Left renal cortex interstitium (tissue), 4 donors: ENCODE measurements at regions not wholly inside any gene's neighbourhood (a gene's known extent, or its start where the extent isn't known, plus 50 kb on each side); places are given as distances from the start of the nearest gene placed in this dataset.
"Not testable (repeated sequence)": the region's sequence is repeated elsewhere in the genome, so short reads cannot be mapped to it uniquely, and the experiment has no call there.

Experiments used
- DNase-seq, 4 donors: peaks; one replicate each; pipeline ENCODE4 v3.0.0-alpha.2; 2013; ENCODE audit warnings: low read depth in 4 of 4, low spot score in 2 of 4, missing footprints in 1 of 4

- DNase-seq, result no peak
Observed at GRCh38 chr4:29680644-29681043, 1039.5 kb upstream of the PCDH7 start.

GRCh38 chr4:29704059-29704458 lies 1016.1 kb upstream of the PCDH7 start:
- no peak for DNase-seq

- DNase-seq, result no peak
Observed at GRCh38 chr4:29708473-29708872, 1011.7 kb upstream of the PCDH7 start.

DNA sequence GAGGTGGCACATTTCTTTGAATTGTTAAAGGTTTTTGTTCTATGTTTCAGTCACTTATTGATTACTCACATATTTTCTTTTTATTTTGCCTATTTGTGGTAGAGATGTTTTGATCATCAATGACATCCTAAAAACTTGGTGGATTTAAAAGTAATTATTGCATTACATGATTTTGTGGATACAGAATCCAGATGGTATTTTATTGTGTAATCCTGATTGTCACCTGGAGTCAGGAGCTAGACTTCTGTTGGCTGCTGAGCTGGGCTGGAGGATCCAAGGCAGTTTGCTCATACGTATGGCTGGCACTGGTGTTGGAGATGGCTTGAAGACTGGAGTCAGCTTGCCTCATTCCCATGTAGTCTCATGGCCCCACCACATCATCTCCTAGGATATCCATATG lies 1009.6 kb upstream of the PCDH7 start:
- no peak for DNase-seq

DNA sequence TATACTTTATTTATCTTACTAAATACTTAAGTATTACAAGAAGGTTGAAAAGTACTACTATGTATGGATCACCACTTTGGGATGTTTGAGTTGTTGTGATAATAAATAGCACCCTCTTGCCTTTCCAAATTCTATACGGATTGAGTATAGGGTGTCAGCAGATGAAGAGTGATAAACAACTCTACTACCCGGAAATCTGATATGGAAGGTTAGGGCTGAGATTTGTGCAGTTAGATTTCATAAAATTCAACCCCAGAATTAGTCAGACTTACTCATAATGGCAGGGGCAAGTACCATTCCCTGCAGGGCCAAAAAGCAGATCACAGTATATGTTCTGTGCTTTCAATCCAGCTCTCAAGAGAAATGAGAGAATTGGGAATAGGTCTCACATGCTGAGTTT lies 1008.9 kb upstream of the PCDH7 start:
- DNase-seq, result no peak

DNA sequence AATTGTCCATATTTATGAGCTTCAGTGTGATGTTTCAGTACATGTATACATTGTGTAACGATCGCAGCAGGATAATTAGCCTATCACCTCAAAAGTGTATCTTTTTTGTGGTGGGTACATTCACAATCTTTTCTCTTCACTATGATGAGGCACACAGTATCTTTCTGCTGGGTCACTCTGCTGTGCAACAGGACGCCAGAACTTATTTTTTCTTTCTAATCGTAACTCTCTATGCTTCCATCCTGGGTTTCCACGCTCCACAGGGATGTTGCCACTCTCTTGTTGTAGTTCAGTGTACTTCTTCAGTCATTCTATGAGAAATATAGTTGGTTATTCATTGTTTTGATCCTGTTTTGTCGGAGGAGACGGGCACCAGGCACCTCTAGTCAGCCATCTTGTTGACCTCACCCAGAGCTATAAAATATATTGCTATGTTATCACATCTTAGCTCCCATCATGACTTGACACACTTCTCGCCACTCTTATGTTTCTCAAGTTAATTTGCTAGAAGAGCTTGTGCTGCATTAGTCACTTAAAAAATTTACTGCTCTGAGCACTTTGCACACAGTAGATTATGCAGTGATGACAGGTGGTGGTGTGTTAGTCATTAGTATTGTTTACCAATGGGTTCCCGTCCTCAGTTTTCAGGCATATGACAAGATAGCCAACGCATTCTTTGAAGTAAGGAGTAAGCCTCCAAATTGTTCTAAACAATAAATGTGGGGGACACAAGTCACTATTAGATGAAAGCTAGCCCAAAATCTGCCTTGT lies 1002.7 kb upstream of the PCDH7 start:
- DNase-seq, result no peak

DNA sequence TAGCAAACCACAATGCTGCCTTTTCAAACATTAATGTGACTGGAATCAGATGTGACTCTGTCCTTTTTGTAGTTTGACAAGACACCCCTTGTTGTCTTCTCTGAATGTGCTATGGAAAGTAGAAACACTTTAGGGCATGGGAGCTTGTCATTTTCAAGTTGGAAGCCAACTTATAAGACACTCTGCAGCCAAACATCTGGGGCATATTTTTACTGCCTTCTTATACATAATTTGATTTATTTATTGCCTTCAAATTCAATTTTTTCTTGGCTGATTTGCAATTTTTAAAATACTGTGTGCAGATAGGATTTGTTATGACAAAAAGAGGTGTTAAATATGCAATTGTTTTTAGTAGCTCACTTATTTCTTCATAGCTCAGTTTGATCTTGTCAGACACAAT lies 1002.0 kb upstream of the PCDH7 start:
- no peak for DNase-seq

DNA sequence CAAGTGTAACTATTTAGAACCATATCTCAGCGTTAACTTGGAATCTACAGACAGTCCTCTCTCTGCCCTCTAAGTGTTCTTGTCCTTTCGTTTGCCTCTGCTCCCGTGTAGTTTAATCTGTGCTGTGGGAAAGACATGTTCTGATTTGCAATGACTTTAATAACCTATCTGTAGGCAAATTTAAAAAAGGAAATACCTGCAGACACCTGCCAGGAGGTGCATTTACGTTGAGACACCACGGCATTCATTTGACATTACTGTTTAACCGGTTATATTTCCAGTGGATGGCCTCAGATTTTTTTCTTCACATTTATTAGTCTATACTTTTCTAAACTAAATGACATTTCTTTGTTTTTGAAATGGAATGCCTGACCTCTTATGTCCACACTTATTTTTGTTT lies 997.9 kb upstream of the PCDH7 start:
- no peak for DNase-seq

- no peak for DNase-seq
Observed at GRCh38 chr4:29726938-29727337, 993.2 kb upstream of the PCDH7 start.

DNA sequence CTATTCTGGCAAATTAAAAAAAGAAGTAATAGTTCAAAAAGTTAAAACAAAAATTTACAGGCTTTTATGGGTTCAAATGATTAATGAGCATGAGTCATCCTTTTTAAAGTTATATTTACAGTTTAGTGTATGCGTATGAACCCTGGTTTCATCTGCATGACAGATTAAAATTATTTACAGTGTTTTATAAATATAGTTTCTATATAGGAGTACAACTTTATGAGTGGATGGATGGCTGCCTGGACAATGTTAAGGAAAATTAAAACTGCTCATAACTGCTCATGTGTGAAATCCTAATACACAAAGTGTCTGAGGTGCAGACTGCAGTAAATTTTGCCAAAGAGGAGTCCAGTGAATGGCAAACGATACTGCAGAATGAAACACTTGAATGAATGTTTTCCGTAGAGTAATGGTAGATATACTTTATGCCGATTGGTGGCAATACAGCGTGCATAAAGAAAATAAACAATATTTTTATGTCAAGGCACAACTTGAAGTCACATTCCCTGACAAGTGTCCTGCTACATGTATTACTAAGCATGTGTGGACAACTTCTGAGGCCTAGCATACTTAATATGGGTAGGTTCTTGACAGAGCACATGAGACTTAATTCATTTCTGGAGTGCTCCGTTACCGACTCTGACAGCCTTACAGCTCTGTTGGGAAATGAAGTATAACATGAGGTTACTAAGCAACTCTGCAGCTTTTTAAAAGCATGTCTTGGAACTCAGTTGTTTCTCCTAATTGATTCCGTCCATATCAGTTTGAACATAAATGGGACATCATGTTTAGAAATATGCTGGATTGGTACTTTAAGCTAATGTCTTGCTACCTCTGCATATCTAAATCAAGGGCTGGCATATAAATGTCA lies 985.6 kb upstream of the PCDH7 start:
- peak in 2 of 4 donors; percentile 13 to 23 for DNase-seq

DNA sequence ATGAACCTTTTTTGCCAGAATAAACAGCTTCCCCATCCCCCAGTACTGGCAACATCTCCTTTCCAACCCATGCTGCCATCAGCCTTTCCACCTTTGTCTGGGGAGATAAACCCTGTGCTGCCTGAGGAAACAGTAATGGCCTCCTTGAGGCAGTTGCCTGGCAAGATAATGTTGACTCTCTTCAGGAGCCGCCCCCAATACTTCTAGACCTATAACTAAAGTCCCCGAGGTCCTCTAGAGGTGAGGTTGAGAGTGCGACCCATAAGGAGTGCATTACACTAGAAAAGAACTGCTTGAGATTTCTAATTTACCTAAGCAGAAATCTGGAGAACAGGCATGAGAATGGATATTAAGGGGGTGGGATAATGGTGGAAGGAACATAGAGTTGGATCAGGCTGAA lies 963.2 kb upstream of the PCDH7 start:
- DNase-seq, result no peak

GRCh38 chr4:29762151-29762550 lies 958.0 kb upstream of the PCDH7 start:
- no peak for DNase-seq

- no peak for DNase-seq
Observed at GRCh38 chr4:29770627-29771026, 949.5 kb upstream of the PCDH7 start.

GRCh38 chr4:29788123-29788522 lies 932.0 kb upstream of the PCDH7 start:
- not testable (repeated sequence) for DNase-seq

- no peak for DNase-seq
Observed at GRCh38 chr4:29805245-29805644, 914.9 kb upstream of the PCDH7 start.

DNA sequence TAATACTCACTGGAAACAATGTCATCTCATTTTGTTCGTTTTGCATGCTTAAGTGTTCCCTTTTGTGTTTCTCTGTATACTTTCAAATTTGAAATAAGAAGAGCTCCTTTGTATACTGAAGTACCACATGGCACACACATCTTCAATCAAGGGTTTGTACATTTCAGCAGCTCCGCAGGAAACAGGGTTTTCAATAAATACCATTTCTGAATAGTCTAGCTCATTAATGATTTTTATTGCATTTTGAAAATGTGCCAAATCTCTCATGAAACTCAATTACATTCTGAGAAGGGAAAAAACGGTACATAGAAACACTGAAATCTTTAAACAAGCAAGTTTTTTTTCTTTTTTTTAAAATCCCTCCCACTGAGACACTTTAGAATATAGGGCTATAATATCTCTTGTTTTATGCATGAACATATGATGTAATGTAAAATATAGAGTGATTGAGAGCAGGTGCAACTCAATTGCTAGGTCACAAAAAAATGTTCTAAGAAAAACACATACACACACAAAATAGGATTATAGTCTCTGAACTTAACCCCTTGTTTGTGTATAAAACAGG lies 914.2 kb upstream of the PCDH7 start:
- no peak for DNase-seq

DNA sequence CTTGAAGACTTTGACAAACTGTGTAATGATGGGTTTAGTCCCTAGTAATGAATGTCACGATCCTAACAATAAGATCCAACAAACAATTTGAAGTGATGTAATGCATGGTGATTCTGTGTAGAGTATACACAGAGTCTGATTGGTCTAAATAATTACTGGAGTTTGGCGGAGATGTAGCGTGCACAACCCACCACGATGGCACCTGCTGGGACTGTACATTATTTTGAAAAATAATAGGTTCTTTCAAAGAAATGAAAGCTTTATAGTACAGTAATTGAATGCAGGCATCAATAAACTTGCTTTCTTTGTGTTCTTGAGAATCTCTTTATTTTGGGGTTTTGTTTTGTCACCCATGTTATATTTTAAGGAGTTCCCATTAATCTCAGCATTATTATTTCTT lies 902.2 kb upstream of the PCDH7 start:
- no peak for DNase-seq

DNA sequence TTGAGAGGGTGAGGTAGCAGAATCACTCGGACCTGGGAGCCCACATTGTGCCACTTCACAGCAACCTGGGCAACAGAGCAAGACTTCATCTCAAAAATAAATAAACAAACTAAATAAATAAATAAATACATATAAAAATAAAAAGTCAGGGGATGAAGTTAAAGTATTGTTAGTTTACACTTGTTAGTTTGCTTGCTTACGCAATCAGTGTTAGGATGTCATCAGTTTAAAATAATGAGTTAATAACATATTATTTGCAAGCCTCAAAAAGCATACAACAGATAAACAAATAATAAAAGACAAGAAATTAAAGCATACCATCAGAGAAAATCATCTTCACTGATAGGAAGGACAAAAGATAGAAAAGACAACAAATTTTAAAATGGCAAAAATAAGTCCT lies 891.1 kb upstream of the PCDH7 start:
- DNase-seq, result no peak

GRCh38 chr4:29852537-29852936 lies 867.6 kb upstream of the PCDH7 start:
- DNase-seq, result no peak

- no peak for DNase-seq
Observed at GRCh38 chr4:29853833-29854232, 866.3 kb upstream of the PCDH7 start.

- DNase-seq, result no peak
Observed at GRCh38 chr4:29861307-29861706, 858.9 kb upstream of the PCDH7 start.

GRCh38 chr4:29867412-29867811 lies 852.8 kb upstream of the PCDH7 start:
- no peak for DNase-seq
